ENCODE measurements at regions not wholly inside any gene's neighbourhood (a gene's known extent, or its start where the extent isn't known, plus 50 kb on each side); places are given as distances from the start of the nearest gene placed in this dataset.
A peak's percentile ranks its signal among the peaks of the same experiment; 100 is the strongest.

DNA sequence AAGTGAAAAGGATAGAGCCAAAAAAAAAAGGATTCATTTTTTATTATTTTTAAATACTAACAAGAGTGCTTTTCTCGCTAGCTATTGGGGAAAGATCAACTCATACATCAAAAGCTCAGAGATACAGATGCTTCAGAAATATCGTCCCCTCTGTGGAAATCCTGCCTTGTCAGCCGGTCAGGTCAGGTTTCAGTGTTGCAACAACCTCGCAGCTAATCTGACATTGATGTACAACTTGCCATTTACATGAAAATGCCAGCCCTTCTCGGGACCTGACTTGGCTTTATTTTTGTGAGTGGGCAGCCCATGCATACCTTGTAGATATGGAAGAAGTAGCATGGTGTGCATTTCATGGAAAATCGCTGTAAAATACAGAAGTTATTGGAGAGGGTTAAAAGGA, 358.8 kb upstream of the ADAMTS16 start:
- no peak for DNase-seq (ENCODE audit: low read depth in 2 of 2)

GRCh38 chr5:4785971-4786370, 354.2 kb upstream of the ADAMTS16 start:
- no peak for DNase-seq (ENCODE audit: low read depth in 2 of 2)

DNA sequence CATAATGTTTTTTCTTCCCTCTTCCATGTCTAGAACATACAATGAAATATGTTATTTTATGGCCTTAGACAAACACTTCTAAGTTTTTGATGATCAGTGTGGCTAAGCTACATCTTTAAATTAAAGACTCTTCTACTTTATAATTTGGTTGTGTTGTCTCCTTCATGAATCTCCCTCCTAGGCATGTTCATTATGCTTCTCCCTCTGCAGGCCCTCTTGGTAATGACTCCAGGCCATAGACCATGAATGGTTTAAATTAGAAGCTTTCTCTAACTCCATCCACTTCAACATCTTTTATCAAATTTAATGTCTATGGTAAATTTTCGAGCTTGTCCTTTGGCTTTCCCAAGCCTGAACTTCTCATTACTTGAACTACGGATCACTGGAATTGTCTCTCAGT, 342.7 kb upstream of the ADAMTS16 start:
- DNase-seq (ENCODE audit: low read depth in 2 of 2) = no peak

DNA sequence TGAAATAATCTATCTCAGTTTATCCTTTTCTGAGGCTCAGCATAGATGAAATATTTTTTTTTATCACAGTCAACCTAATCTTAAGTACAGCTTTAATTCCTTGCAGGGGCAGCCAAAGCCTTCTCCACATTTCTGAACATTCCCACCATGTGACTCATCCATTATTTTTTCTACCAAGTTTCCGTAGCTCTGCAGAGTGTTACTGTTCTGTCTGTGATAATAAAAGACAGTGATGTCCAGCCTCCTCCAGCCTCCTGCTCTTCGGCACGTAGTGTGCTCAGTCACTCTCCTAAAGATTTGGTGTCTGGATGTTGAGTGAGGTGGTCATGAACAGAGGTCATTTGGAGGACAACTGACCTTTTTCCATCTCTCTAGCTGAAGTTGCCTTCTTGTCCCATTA, 338.1 kb upstream of the ADAMTS16 start:
- DNase-seq (ENCODE audit: low read depth in 2 of 2) = no peak

- DNase-seq (ENCODE audit: low read depth in 2 of 2) = no peak
Observed at GRCh38 chr5:4804691-4805360, 335.3 kb upstream of the ADAMTS16 start.

GRCh38 chr5:4815002-4815401, 325.1 kb upstream of the ADAMTS16 start:
- DNase-seq (ENCODE audit: low read depth in 2 of 2) = no peak

GRCh38 chr5:4817767-4818166, 322.4 kb upstream of the ADAMTS16 start:
- no peak for DNase-seq (ENCODE audit: low read depth in 2 of 2)

GRCh38 chr5:4831325-4831724, 308.8 kb upstream of the ADAMTS16 start:
- no peak for DNase-seq (ENCODE audit: low read depth in 2 of 2)

GRCh38 chr5:4832471-4832870, 307.7 kb upstream of the ADAMTS16 start:
- no peak for DNase-seq (ENCODE audit: low read depth in 2 of 2)

DNA sequence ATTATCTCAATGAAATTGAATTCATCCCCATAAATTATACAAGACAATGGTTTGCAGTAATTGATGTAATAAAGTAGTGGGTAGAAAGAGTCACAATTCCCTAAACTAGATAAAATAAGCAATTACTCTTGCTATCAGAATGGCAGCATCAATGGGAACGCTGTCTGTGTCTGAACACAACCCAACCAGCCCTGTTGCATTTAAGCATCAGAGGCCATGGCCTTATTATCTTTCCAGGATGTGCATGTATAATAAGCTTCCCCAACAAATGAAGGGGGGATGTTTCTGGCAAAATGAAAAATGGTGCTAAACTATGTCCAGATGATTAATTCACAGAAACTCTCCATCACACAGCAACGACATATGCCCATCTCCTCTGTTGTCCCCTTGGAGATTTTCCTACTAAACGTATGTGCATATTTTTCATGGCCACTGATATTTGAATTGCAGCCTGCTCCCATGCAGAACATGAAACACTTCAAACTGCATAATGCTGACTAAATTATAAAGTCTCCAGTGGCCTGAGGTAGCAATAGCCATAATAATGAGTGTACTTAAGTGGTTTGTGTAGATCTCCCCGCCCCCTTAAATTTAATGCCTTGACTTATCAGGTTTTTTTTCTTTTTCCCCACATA, 306.9 kb upstream of the ADAMTS16 start:
- DNase-seq (ENCODE audit: low read depth in 2 of 2) = no peak

DNA sequence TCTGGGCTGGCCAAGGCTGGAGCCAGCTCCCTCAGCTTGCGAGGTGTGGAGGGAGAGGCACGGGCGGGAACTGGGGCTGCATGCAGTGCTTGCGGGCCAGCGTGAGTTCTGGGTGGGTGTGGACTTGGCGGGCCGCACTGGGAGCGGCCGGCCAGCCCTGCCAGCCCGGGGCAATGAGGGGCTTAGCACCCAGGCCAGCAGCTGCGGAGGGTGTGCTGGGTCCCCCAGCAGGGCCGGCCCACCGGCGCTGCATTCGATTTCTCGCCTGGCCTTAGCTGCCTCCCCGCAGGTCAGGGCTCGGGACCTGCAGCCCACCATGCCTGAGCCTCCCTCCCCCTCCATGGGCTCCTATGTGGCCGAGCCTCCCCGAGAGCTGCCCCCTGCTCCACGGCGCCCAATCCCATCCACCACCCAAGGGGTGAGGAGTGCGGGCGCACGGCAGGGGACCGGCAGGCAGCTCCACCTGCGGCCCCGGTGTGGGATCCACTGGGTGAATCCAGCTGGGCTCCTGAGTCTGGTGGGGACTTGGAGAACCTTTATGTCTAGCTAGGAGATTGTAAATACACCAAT, 302.6 kb upstream of the ADAMTS16 start:
- DNase-seq (ENCODE audit: low read depth in 2 of 2) = no peak

DNA sequence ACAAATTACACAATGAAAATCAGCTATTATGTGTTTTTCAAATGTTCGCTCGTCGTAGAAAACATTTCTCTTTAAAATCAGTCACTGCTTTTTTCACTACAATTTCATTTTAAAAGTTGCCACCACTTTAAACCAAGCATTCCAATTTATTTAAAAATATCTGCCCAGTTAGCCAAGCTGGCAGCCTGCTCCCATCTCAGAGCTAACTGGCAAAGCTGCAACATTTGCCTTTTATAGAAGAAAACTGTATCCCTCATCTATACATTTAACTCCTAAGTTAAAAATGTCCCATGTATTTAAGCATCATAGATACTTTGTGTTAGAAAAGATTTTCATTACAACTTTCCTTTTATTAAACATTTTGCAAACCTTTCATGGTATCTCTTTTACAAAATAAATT, 294.9 kb upstream of the ADAMTS16 start:
- DNase-seq (ENCODE audit: low read depth in 2 of 2) = no peak

GRCh38 chr5:4847766-4848165, 292.4 kb upstream of the ADAMTS16 start:
- DNase-seq (ENCODE audit: low read depth in 2 of 2) = no peak

DNA sequence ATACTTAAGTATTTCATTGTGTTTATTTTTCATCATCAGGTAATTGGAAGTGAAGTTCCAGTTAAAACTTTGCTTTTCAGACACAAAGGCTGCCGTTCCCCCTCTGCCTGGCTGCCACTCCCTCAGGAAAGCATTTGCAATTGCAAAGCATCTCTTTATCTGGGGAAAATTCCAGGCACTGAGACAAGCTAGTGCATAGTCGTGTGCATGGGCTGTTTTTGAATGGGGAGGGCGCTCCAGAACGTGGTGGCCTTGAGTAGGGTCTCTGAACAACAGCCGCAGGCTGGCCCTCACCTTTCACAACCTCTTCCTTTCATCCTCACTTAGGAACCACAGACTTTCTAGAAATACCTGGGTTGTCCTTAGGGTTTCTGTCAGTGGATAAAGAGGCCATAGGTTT, 285.1 kb upstream of the ADAMTS16 start:
- no peak for DNase-seq (ENCODE audit: low read depth in 2 of 2)

DNA sequence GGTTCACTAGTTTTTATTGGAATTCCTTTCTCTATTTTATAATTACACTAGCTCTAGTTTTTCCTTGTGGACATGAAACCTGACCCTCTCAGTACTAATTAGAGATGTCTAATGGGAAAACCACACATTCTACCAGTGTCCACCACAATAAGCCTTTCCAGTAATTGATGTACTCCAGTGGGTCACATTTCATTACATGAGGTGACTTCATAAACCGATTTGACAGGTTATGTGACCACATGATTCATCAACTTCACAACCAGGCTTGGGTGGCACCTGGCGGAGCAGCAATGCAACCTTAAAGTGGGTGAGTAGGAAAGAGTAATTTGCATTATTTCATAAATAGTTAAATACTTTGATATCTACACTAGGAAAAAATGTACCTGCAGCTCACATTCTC, 284.2 kb upstream of the ADAMTS16 start:
- no peak for DNase-seq (ENCODE audit: low read depth in 2 of 2)

- no peak for DNase-seq (ENCODE audit: low read depth in 2 of 2)
Observed at GRCh38 chr5:4857761-4858160, 282.4 kb upstream of the ADAMTS16 start.

DNA sequence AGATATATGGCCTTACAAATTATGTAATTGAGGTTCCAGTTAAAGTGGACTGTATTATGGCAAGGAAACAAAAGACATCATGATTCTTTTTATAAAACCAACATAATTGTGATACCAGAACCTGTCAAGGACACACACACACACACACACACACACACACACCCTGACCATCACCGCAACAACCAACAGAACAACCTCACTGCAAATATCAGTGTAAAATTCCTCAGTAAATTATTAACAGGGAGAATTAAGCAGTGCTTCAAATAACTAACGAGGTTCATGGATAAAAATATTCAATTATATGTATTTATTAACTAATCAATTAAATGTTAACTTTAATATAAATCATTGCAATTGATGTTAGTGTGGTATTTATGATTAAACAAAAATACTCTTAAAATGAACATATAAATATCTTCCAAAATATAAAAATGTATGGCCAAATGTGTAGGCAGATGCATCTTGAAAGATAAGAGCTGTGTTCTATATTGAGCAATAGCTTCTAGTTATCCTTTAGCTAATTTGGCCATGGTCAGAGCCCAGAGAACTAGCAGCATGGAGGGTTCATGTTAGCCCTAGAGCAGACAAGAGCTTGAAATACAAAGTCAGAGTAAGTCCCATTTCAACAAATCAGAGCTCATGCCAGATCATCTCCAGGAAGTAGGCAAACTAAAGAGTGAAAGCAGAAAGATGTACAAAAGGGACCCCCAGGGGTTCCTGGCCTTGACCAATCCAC, 280.5 kb upstream of the ADAMTS16 start:
- DNase-seq (ENCODE audit: low read depth in 2 of 2) = no peak

GRCh38 chr5:4860631-4861030, 279.5 kb upstream of the ADAMTS16 start:
- DNase-seq (ENCODE audit: low read depth in 2 of 2) = no peak

DNA sequence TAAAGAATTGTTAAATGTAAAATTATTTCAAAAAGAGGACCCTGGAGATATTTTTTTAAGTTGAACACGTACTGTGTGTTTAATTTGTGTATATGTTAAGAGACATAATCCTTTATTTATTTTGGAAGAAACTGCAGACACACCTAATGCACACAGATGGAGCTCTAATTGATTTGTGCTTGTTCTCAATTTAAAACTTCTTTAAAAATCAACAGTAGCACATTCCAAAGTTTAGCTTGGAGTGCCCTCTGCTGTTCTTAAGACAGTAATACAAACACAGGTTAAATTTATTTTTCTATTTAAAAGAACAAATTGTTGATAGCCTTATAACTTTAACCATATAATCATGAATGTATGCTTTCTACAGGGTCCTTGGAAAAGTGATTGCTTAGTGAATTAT, 277.6 kb upstream of the ADAMTS16 start:
- peak; percentile 50 to 61 for DNase-seq (ENCODE audit: low read depth in 2 of 2)

- DNase-seq (ENCODE audit: low read depth in 2 of 2) = no peak
Observed at GRCh38 chr5:4866131-4866659, 273.9 kb upstream of the ADAMTS16 start.

- no peak for DNase-seq (ENCODE audit: low read depth in 2 of 2)
Observed at GRCh38 chr5:4866817-4867216, 273.3 kb upstream of the ADAMTS16 start.

DNA sequence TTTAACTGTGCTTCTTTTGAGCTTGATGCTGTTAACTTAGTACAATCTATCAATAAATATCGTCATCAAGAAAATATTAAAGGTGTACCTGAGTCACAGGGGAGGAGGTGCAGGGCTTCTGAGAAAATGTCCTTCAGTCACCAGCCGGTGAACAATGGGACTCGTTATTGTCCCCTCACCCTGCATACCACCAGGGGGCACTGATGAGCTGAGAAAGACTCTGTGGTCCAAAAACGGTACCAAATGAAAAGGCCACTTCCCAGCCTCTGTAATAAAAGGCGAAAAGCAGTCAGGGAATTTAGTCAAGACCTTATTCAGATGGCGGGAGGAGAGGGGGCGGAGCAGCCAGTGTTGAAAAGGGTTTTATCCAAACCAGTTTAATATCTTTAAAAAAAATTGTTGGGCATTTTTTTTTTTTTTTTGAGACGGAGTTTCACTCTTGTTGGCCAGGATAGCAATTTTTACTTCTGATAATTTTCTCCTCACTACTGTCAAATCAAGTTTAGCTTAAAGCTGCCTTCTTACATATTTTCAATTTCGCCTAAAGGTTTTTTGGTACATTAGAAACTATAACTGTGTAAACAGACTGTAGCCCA, 271.9 kb upstream of the ADAMTS16 start:
- peak; percentile 28 to 54 for DNase-seq (ENCODE audit: low read depth in 2 of 2)
